DMS79 treated with DMSO at 0.1 percent for 48 hours (cell line): ENCODE measurements at regions not wholly inside any gene's neighbourhood (a gene's known extent, or its start where the extent isn't known, plus 50 kb on each side); places are given as distances from the start of the nearest gene placed in this dataset.

Experiments used
- DNase-seq: peaks from one replicate; lab custom pipeline; 2025; lab: John Stamatoyannopoulos, UW

GRCh38 chr1:218642033-218642948 lies 297.2 kb downstream of the TGFB2 start:
- DNase-seq = no peak

GRCh38 chr1:218643281-218643680 lies 298.1 kb downstream of the TGFB2 start:
- DNase-seq = no peak

- DNase-seq = no peak
Observed at GRCh38 chr1:218643926-218644325, 298.8 kb downstream of the TGFB2 start.

- DNase-seq = no peak
Observed at GRCh38 chr1:218646288-218646687, 301.2 kb downstream of the TGFB2 start.

GRCh38 chr1:218656301-218657037 lies 311.3 kb downstream of the TGFB2 start:
- DNase-seq = no peak

- no peak for DNase-seq
Observed at GRCh38 chr1:218658269-218658668, 313.1 kb downstream of the TGFB2 start.

GRCh38 chr1:218658899-218659298 lies 313.8 kb downstream of the TGFB2 start:
- DNase-seq = no peak

- DNase-seq = no peak
Observed at GRCh38 chr1:218659911-218660677, 315.0 kb downstream of the TGFB2 start.

- DNase-seq = no peak
Observed at GRCh38 chr1:218660678-218661053, 315.5 kb downstream of the TGFB2 start.

- no peak for DNase-seq
Observed at GRCh38 chr1:218661411-218661810, 316.3 kb downstream of the TGFB2 start.

- DNase-seq = no peak
Observed at GRCh38 chr1:218664385-218665170, 319.4 kb downstream of the TGFB2 start.

- no peak for DNase-seq
Observed at GRCh38 chr1:218665221-218665620, 320.1 kb downstream of the TGFB2 start.

GRCh38 chr1:218666263-218666662 lies 321.1 kb downstream of the TGFB2 start:
- DNase-seq = no peak

- no peak for DNase-seq
Observed at GRCh38 chr1:218667781-218668516, 322.8 kb downstream of the TGFB2 start.

GRCh38 chr1:218669431-218669830 lies 324.3 kb downstream of the TGFB2 start:
- no peak for DNase-seq

GRCh38 chr1:218670875-218671274 lies 325.7 kb downstream of the TGFB2 start:
- no peak for DNase-seq

GRCh38 chr1:218671573-218671972 lies 326.4 kb downstream of the TGFB2 start:
- no peak for DNase-seq

- DNase-seq = no peak
Observed at GRCh38 chr1:218673170-218673569, 328.0 kb downstream of the TGFB2 start.

GRCh38 chr1:218674280-218674773 lies 329.2 kb downstream of the TGFB2 start:
- no peak for DNase-seq

- no peak for DNase-seq
Observed at GRCh38 chr1:218677026-218677425, 331.9 kb downstream of the TGFB2 start.

- DNase-seq = no peak
Observed at GRCh38 chr1:218679391-218679790, 334.3 kb downstream of the TGFB2 start.
